ENCODE measurements at regions not wholly inside any gene's neighbourhood (a gene's known extent, or its start where the extent isn't known, plus 50 kb on each side); places are given as distances from the start of the nearest gene placed in this dataset.

DNA sequence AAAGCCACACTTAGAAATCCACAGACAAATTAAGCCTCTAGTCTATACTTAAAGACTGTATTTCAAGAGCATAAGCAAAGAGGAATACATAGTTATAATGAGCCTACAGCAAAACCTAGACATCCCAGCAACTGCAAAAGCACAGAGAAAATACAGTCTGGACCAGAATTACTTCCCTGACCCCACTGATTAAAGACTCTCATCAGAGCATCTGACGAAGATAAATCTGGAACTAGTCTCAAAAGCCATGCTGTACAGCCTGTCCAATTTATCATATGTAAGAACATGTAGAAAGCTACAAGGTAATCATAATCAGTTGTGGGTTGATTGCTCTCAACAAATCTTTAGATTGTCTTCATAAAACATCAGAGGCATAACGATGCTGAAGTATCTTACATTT, 285.1 kb upstream of the CAND1 start:
- TF ChIP-seq, protein P1, sequence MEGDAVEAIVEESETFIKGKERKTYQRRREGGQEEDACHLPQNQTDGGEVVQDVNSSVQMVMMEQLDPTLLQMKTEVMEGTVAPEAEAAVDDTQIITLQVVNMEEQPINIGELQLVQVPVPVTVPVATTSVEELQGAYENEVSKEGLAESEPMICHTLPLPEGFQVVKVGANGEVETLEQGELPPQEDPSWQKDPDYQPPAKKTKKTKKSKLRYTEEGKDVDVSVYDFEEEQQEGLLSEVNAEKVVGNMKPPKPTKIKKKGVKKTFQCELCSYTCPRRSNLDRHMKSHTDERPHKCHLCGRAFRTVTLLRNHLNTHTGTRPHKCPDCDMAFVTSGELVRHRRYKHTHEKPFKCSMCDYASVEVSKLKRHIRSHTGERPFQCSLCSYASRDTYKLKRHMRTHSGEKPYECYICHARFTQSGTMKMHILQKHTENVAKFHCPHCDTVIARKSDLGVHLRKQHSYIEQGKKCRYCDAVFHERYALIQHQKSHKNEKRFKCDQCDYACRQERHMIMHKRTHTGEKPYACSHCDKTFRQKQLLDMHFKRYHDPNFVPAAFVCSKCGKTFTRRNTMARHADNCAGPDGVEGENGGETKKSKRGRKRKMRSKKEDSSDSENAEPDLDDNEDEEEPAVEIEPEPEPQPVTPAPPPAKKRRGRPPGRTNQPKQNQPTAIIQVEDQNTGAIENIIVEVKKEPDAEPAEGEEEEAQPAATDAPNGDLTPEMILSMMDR (IDR thresholded peaks at IDR 0.05): no peak
- no peak for TF ChIP-seq POLR2A (IDR thresholded peaks at IDR 0.05)

Data from Peyer's patch (tissue), 4 donors.